SK-N-DZ (cell line): ENCODE measurements at regions not wholly inside any gene's neighbourhood (a gene's known extent, or its start where the extent isn't known, plus 50 kb on each side); places are given as distances from the start of the nearest gene placed in this dataset.

Source experiments
- DNase-seq: peaks from one replicate; pipeline ENCODE4 v3.0.0-alpha.2; 2015; ENCODE audit warnings: low spot score

- DNase-seq: no peak
Measured at GRCh38 chr6:118761645-118762044, 110.3 kb upstream of the CEP85L start.

- no peak for DNase-seq
Measured at GRCh38 chr6:118758946-118759345, 107.6 kb upstream of the CEP85L start.

DNA sequence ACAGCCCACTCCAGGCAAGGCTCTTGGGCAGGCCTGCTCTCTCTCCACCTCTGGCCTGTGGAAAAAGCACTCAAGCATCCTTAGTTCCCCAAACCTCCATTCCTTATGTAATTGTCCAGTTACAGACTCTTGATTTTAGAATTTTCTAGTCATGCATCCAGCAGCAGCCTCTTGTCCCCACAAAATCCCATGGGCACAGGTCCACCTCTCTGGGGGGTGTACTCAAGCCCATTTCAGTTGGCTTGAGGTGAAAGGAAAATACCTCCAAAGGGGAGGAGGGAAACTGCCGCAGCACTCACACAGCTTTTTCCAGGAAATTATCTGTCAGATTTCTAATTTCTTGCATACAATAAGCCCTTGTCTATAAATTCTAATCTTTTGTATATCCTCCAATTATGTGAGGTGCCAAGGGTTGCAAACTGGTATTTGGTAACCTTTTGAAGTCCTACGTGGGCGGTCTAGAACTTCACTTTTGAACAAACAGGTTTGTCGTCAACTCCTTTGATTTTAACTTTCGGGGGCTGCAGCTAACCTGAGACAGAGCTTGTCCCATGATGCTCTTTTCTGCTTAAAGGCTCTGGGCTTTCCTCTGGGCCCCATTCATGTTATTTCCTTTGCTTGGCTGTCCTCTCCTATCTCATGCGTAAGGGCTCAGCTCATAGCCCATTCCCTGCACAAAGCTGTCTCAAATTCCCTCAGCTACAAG lies 104.7 kb upstream of the CEP85L start:
- no peak for DNase-seq

DNA sequence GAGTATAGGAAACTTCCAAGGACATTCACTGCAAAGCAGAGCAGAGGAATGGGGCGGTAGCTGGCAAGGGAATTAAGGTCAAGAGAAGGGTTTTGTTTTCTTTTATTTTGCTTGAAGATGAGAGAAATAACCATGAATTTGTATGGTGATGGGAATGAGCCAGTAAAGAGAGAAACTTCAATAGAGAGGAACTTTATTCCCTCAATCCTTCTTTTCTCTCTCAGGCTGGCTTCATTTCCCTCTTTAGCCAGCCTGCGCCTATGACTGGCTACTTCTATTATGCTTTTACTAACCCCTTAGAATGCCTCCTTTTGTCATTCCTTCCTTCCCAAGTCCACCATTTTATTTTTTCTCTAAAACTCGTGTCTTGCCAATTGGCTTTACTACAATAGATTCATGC lies 101.4 kb upstream of the CEP85L start:
- no peak for DNase-seq

DNA sequence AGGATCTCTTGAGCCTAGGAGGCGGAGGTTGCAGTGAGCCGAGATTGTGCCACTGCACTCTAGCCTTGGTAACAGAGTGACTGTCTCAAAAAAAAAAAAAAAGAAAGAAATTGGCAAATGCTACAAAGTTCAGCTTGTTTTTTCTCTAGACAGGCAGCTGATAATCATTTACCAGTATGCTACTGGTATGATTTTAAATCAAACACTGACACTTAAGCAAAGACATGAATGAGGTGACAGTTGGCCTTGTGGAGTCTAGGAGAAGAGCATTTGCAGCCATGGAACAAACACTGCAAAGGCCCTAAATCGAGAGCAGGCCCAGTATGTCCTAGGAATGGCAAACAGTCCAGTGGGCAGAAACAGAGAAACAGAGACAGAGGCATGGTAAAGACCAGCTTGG lies 99.7 kb upstream of the CEP85L start:
- DNase-seq: no peak

GRCh38 chr6:118750143-118750542 lies 98.8 kb upstream of the CEP85L start:
- DNase-seq: no peak

DNA sequence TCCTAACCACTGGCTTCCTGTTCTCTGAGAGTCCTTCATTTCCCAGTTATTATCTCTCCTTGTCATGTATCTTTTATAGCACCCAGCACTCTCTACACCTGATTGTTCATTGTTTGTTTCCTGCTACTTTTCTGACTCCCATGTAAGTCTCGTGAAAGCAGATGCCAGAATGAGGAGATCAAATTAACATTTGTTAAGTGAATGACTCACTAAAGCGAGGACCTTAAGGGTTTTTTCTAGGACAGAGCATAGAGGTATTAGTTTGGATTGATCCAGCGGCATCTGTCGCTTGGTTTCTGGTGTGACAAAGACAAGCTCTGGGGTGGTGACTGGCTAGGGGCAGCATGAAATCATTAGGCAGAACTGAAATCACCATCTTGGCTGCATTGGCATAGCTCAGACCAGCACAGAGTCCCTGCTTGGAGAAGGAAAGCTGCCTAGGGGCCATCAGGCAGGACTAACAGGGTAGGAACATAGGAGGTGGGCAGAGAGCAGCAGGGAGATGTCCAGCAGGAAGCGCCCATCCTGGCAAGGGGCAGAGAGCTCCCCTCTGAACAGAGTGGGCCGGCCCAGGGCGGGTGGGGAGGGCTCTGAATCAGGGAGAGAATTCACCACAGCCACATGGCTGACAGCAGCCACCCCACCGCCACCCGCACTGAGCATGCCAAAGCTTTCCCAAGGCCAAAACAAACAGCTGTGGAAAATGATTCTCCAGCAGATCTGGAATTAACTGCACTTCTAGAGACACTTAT lies 97.1 kb upstream of the CEP85L start:
- peak; percentile 42 for DNase-seq

DNA sequence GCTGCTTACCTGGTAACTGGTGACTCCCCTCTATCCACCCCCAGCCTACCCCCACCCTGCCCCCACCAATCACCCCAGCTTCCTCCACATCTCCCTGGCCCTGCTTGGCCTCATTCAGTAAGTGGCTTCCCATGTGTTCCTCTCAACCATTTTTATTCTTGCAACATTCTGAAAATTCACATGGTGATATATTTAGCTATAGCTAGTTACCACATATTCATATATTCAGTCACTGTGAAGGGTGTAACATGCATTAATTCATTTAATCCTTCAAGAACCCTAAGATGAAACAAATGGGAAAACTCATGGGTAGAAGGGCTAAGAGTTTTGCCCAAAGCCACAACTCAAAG lies 95.4 kb upstream of the CEP85L start:
- no peak for DNase-seq

DNA sequence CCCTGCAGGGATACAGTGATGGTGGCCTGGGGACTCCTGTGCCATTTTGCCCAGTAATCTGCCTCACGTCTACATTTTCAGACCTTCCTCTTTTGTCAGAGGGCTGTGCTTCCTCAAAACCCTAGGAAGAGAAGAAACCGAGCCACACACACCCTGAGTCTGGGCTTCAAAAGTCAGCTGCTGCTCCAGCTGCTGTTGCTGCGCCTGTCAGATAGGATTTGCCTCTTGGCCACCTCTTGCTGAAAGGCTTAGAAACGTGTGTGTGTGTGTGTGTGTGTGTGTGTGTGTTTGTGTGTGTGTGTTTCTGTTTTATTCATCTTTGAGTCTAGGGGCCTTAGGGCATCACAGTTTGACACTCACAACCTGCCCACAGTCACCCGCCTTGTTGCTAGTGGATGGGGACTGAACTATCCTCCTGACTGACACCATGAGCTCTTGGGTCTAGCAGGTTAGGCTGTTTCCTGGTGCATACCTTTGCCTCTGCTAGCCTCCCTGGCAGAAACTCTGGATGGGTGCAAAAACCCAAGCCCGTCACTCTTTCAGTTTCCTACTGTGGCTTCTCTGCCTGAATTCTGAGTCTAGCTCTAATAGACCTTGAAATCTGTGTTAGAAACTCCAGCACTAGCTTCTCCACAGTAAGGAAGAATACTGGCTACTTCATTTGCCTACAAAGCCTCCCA lies 94.9 kb upstream of the CEP85L start:
- no peak for DNase-seq

GRCh38 chr6:118745156-118745555 lies 93.8 kb upstream of the CEP85L start:
- no peak for DNase-seq

DNA sequence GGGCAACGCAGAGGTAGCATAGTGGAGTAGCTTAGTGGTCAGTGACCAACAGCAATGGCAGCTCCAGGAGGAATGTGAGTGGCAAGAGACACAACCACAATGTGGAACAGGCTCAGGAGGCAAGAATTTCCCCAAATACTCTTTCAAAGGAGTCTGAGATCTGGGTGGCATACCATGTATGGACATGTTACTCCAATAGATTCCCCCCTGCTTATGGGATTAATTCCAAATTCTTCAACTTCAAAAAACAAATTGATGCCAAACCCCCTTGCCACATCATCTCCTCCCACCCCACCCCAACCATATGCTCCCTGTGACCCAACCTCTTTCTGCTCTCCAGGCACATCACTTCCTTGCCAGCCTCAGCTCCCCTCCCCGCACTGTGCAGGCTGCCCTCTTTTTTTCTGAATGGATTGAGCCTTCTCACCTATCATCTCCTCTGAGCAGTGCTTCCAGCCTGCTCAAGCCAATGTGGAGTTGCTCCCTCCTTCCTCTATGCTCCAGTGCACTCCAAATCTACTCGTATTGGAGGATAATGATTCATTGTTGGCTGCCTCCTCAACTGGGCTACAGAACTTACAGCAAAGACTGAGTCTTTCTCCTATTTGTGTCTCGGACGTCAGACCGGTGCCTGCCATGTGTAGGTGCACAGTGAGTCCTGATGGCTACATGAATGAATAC lies 93.0 kb upstream of the CEP85L start:
- no peak for DNase-seq

- no peak for DNase-seq
Measured at GRCh38 chr6:118743746-118744145, 92.4 kb upstream of the CEP85L start.

GRCh38 chr6:118740372-118740771 lies 89.0 kb upstream of the CEP85L start:
- no peak for DNase-seq

- DNase-seq: peak; percentile 16
Measured at GRCh38 chr6:118739696-118740353, 88.4 kb upstream of the CEP85L start.

- DNase-seq: no peak
Measured at GRCh38 chr6:118736440-118736839, 85.0 kb upstream of the CEP85L start.

GRCh38 chr6:118735320-118735719 lies 83.9 kb upstream of the CEP85L start:
- peak; percentile 17 for DNase-seq

- DNase-seq: no peak
Measured at GRCh38 chr6:118725944-118726343, 74.6 kb upstream of the CEP85L start.

DNA sequence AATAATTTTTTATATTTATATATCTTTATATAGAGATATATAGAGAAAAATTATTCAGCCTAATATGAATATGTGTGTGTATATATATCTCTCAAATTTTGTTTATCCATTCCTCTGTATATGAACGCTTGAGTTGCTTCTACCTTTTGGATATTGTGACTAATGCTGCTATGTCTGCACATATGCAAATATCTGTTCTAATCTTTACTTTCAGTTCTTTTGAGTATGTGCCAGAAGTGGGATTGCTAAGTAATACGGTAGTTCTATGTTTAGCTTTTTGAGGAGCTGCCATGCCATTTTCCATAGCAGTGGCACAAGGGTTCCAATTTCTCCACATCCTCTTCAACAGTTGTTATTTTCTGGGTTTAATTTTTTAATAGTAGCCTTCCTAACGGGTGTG lies 72.8 kb upstream of the CEP85L start:
- no peak for DNase-seq

- DNase-seq: no peak
Measured at GRCh38 chr6:118722829-118723813, 71.7 kb upstream of the CEP85L start.

DNA sequence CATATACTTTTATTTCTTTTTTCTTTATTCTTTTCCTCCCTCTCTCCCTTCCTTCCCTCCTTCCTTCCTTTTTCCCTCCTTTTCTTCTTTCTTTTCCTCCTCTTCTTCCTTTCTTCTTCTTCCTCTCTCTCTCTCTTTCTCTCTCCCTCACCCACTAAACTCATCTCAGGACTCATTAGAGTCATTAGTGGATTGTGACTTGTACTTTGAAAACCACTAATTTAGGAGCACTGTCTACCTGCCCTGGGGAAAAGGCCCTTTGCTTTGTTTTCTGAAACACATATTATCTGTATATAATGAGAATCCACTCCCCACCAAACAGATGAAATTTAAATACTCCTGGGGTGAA lies 68.7 kb upstream of the CEP85L start:
- no peak for DNase-seq
